Fibroblast of skin of right quadriceps (primary cell): ENCODE measurements at regions not wholly inside any gene's neighbourhood (a gene's known extent, or its start where the extent isn't known, plus 50 kb on each side); places are given as distances from the start of the nearest gene placed in this dataset.
A peak's percentile ranks its signal among the peaks of the same experiment; 100 is the strongest.

Experiments used
- DNase-seq: peaks from one replicate; pipeline ENCODE4 v3.0.0-alpha.2; 2013

DNA sequence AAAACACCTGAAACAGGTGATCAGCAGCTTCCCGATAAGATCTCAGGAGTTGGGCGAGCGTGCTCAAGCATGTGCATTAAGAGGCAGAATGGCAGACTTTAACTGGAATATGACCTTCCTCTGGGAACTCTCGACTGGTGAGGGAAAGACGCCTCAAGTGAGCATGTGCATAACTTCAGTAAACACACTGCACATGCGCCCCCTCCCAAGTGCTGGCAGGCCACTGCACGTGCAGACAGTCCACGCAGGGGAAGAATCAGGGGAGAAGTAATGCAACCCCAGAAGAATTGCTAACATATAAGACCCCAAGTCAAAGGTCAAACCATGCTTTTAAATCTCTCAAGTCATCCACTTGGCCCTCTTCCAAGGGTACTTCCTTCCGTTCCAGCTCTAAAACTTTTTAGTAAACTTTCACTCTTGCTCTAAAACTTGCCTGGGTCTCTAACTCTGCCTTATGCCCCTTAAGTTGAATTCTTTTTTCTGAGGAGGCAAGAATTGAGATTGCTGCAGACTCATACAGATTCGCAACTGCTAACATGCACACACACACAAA, 541.0 kb downstream of the TNS3 start:
- no peak for DNase-seq

DNA sequence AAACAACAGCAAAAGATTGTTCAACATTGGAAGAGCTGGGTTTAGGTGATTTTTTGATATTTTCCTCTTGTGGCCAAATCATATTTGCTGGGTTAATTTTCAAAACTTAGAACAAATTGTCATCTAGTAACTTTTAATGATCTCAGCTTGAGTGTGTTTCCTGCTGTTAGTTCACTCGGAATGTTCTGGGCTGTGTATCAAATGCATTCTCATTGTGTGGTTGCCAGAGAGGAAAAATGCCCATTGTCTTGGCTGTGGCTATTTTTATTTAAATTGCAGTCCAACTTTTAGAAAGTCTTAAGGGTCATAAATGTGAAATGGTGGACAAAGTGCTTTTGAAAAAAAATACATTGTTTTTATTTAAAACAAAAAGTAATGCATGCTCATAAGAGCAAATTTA, 542.0 kb downstream of the TNS3 start:
- DNase-seq: peak; percentile 31

DNA sequence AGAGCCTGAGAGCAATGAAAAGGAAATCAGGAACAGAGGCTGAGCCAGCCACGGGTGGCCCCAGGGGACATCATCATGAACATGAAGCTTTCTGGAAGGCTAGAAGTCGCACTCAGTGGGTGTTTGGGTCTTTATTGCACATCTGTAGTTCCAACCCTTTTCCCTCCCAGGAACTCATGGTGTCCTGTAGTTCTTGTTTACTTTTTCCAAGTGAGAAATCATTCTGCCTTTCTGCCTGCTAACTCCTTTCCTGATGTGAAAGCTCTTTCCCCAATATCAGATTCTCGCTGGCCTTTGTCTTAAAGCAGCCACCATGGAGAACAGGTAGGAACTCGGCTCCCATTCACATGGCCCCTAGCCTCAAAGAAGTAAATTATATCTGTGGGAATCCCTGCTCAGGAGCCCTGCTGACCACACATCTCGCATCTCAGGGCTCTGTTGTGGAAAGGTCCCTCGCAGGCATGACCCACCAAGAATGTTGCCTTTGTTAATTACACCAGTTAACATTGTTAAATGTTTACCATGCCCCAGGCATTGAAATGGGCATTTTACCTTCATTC, 542.7 kb downstream of the TNS3 start:
- no peak for DNase-seq

DNA sequence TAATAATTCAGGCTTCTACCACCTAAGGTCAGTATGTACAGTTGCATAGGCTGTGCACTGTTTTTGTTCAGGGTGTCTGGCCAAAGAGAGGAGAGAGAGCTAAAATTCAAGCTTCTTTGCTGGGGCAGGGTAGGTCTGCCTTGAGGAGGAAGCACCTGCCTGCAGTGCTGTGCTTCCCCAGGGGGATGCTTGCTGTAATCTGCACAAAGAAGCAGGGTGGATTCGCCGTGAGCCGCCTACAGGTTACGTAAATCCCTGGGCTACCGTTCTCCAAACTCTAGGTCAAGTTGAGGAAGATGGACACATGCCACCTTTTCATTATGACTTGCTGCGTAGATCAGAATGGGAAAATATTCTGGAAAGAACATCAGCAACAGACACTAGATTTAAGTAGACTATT, 543.3 kb downstream of the TNS3 start:
- no peak for DNase-seq

DNA sequence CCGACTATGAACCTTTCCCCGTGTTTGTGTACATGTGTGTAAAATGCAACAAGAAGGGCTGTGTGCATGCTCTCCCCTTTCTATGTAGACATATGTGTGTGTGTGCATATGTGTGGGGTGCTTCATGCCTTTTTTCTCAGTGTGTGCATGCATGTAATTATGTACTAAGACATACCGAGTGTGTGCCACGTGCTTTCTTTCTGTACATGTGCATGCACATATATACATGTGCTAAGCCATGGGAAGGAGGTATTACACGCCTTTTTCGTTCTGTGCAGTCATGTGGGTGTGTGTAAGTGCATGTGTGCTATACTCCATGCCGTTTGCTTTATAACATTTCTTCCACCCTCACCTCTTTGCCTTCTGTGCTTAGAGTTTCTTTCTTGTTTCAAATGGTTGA, 544.3 kb downstream of the TNS3 start:
- no peak for DNase-seq

DNA sequence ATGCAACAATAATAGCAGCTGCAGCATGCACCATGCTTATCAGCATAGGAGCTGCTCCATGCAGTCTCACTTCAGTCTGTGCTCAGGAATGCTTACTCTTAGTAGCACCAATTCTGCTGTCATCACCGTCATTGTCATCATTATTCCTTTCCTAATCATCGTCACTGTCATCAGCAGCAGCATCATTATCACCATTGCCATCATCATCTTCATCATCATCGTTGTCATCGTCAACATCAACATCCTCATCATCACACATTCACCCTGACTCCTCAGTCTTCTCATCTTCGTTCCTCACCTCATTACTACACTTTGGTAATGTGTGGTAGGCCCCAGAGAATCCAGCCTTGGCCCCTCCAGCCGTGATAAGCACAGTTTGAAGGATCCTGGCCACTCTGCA, 545.0 kb downstream of the TNS3 start:
- DNase-seq: no peak

DNA sequence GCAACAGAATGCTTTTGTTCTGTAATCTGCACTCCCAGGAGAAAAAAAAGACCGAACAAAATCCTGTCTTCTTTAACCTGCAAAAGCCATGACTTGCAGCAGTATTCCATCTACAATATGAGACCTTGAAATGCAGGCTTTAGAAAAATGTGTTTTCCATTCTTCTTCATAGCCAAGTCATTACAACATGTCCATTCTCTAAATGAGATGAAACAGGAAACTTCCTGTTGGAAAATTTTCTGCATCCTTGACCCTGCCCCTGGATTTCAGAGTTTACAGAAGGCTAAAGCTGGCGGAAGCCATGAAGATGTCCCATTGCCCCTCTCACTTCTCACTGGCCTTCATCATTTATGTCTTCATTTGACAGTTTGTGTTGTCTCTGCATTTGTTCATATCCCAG, 546.4 kb downstream of the TNS3 start:
- no peak for DNase-seq

DNA sequence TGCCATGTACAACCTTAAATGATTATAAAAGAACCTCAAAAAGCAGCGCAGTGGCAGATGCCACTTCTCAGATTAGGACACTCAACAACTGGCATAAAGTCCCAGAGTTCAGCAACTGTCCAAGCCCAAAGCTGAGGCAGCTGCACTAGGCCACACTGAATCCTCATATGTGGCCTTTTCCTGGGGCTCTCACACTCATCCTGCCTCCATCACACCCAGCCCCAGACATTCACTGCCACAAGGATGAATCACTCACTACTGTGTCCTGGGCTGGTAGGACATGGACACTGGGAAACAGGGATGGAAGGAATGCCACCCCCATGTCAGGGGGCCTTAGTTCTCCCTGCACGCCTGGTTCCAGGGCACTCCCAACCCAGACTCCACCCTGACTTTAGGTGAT, 547.7 kb downstream of the TNS3 start:
- peak; percentile 24 for DNase-seq

DNA sequence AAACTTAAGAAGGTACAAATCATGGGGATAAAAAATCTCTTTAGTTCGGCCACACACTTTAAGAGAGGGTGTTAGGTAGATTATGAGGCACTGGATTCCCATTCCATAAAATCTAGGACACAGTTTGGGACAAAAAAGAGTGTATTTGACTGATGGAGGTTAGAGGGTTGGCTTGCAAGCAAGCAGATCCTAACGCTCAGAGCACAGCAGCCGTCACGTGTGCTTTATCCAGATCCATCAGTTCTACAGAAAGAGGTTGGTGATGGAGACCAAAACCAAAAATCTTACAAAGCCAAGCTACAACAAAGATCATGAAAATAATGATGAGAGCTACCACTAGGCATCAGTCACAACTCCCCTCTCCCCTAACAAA, 549.4 kb downstream of the TNS3 start:
- no peak for DNase-seq

DNA sequence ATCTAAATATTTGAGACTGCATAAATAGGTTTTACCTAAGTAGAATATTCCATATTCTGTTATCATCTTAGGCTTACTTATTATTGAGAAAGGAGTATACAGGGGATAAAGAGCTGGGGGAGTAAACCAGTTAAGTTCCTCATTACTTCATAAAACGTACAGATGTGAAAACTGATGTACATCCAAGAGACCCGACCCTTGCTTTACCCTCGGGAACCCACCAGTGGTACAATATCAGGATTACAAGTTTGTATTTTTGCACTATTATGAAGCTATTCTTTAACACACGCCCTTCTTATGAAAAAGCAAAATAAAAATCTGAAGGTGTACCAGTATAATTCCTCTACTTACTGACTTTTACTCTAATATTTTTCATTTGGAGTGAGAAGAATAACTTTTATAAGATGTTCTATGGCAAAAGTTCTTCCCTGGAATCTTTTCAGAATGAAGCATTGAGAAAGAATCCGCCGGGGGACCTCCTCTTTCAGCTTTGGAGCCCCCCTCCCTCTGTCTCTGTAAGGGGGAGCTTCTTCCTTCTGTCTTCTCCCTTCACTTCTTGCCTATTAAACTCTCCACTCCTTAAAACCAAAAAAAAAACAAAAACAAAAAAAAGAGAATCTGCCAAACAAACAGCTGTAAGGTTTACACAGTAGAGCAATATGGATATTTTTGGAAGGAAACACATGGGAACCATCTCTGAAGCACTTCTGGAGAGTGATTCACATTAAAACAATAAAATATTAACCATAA, 550.0 kb downstream of the TNS3 start:
- peak; percentile 35 for DNase-seq

DNA sequence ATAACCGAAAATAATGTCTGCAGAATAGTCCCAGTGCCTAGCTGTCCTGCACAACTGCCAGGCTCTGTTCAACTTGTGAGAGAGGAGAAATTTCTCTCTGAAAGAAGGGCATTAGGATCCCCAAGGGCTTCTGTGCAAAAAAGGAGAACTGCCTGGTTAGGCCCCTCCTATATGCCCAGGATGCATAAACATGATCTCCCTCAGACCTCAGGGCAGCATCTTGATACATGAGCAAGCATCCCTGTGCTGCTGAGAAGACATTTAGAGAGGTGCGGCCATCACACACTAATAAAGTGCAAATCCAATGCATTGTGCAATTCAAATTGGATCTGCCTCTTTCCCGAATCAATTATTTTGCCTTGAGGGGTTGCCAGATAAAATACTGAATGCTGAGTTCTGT, 553.6 kb downstream of the TNS3 start:
- DNase-seq: no peak

DNA sequence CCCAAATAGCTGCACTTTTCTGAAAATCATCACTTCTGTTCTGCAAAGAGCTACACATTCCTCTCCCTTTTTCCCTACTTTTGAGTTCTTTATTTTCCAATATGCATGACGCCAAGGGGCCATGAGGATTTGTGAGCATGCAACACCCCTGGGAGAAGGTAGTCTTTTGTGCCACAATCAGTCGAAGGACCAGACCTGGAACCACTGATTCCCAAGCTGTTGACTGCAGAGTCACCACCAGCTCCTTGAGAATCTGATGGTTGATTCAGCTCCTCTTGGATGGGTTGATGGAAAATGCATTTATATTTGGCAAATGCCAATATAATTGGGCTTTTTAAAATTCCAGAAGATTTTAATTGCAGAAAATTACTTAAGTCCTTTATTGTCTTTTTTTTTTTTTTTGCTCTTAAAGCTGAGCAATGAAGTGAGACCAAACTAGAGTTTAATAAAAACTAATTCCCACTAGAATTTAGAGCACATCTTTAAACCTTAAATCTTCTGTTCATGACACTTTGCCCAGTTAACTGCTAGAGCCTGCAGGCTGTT, 554.1 kb downstream of the TNS3 start:
- no peak for DNase-seq

DNA sequence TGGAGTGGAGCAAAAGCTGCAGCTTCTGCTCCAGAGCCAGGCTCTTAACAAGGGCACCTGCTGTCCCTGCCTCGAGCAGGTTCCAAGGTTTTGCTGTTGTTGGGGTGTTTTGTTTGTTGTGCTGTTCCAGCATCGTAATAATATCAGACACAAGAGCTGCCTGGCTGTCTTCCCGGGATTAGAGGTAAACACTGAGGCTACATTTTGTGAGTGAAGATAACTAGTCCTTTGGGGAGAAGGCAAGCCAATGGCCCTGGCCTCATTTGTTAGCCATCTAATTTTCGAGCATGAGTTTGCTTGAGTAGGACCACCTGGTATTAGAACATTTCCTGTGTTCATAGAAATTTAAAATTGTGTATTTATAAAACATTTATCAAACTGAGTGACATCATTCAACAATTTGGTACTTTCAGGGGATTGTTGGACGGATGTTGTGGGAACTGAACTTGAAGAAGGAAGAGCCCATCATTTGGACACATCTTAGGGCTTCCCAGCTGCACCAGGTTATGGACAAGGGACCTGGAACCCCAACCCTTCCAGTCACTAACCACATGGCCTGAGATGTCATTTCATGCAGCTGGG, 555.0 kb downstream of the TNS3 start:
- no peak for DNase-seq

DNA sequence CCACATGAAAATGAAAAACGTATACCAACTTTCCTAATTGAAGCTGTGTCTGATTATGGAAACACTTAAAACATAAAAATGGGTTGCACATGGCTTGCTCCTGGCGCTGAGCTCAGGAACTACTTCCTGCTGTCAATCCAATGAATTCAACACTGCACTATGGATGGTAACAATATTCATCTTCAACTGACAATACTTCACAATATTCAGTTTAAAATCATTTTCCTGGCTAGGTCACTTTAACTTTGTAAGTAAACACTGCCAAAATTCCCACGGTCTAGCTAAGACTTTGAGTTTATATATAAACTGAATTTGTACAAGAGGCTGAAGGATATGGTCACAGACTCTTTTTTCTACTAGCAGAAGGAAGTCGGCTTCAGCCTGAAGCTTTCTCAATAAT, 556.9 kb downstream of the TNS3 start:
- DNase-seq: no peak

DNA sequence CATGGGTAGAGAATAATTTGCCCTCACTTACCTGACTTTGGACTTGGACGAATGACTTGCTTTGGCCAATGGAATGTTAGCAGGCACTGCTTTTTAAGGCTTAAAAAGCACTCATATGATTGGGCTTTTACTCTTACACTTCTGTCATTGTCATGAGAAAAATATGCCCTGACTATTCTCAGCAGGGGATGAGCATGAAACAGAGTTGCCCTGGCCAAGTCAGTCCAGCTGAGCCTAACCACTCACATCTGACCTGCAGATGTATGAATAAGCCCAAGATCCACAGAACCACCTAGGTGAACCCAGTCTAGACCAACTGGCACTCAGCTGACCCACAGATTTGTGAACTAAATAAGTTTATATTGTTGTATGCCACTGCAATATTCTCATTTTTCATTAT, 573.5 kb downstream of the TNS3 start:
- no peak for DNase-seq

DNA sequence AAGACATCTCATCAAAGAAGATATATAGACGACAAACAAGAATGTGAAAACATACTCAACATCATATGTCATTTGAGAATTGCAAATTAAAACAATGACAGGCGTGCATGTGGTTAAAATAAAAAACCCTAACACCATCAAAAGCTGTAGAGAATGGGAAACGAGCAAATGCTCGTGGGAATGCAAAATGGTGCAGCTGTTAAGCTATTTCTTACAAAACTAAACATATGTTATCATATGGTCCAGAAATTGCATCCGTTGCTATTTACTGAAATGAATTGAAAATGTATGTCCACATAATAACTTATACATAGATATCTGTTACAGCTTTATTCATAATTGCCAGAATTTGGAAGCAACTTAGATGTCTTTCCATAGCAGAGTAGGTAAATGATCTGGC, 574.4 kb downstream of the TNS3 start:
- DNase-seq: no peak

DNA sequence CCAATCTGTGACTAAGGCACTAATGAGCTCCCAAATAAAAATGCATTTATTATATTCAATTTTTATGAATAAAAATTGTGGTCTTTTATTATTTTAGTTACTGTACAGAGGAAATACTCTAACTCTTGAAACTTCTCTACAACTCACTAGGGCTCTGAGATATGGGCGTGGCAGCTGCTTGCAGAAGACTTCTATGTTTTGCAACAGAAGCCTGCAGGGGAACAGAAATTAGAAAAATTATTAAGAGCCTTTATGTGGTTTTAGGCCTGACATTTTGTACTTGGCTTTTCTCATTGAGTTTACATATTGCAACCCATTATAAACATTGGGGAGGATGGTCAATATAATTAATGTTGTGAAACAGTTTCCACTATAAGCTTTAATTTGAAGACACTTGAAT, 581.4 kb downstream of the TNS3 start:
- no peak for DNase-seq

DNA sequence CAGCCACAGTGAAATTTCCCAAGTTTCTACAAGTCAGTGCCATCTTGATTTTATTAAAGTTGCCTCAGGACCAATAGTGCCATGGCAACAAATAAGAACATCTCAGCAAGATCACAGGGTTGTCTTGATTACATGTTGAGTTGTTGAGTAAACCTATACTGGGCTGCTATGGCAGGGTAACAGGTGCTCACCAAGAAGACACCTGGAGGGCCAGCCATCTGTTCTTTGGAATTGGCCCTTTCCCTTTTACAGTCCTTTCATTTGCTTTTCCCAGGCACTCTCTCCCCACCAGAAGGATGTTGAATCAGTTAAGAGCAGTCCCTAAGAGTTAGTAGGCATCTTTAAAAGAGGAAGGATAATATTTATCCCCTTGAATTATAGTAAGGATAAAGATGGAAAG, 582.0 kb downstream of the TNS3 start:
- DNase-seq: no peak

DNA sequence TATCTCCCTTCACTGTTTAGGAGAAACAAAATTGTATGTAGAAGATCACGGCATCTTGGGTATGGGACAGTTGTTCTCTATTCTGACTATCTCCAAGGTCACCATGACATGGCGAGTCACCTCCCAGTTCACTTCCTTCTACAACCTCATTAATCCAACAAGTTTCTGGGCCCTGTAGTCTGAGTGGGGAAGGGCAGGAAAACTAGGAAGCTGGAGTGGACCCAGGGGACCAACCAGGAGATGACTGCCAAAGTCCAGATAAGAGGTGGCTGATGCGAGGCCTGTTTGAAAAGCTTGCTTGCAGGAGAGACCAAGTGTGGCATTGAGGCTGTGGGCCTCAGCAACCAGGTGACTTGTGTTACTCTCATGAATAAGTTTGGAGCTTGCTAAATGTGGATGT, 584.9 kb downstream of the TNS3 start:
- DNase-seq: no peak

DNA sequence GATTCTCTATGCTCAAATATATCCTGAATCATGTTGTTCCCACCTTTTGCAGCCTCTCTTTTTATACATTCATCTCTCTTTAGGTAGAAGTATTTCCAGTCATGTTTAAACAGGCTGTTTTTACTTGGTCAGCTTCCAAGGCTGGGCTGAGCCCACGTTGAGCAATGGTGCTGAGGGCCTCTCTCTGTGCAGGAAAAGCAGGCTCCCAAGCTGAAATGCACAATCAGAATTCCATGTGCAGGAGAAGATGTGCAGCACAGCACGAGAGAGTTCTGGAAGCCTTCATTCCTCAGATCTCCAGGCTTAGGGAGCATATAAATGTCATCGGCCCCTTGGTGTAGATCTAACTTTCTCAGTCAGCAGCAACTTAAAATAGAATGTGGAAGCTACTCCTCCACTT, 588.5 kb downstream of the TNS3 start:
- DNase-seq: peak; percentile 30

DNA sequence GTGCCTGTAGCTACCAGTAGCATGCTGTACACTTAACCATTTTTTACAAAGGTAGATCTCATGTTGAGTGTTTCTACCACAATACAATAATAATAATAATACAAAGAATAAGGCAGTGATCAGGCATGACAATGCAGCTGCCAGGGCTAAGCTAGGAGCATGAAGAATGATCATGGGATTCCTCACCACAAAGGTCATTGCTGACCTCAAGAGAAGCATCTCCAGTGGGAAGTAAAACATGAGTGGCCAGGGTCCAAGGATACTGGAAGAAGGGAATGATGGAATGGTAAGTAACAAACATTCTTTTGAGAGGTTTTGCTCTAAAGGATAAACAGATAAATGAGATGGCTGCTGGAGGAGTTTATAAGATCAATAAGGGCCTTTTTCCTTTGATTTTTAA, 591.1 kb downstream of the TNS3 start:
- peak; percentile 14 for DNase-seq

DNA sequence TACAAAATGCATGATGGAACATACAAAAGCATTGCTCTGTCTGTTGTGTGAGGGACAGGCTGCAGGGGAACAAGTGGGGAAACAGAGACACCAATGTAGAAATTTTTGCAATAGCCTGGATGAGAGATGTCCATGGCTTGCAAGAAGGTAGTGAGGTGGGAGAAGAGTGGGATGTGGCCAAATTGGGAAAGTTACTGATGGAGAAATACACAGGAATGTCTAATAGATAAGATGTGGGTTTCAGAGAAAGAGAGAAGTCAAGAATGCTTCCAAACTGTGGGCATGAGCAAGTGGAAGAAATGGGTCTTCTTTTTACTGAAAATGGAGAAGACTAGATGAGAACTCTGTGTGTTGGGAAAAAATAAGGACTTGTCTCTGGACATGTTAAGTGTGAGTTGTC, 592.7 kb downstream of the TNS3 start:
- no peak for DNase-seq

DNA sequence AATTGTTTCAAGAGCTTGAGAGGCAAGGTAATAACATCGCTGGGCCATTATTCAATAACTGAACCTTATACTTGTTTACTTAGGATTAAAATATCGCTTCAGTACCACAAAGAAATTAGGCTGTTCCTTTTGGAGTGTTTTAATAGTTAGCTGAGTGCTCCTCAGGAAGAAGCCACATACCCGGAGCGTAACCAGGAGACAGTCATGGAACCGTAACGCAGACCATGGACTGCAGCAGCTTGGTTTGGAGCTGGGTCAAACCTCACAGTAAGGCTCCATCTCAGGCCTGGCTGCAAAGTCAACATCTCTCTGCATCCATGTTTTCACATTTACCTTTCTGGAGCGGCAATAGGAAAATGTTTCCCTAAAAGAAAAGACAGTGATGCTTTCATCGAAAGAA, 599.0 kb downstream of the TNS3 start:
- DNase-seq: no peak

DNA sequence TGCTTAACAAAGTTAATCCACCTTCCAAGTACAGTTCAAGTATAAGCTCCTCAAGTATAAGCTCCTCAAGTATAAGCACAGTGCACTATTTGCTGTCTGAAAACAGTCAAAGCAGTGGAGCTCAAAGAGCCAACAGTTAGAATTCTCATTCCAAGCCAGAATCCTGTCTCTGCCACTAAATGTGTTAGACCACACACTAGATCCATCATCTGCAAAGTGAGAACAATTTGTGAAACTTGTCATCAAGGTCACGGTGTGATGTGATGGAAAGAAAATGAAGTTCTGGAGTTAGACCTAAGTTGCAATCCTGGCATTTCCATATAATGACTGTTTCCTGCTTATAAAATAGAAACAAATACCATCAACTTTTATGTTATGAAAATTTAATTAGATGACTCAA, 602.5 kb downstream of the TNS3 start:
- peak; percentile 64 for DNase-seq
